GM21381 (cell line): ENCODE measurements at regions not wholly inside any gene's neighbourhood (a gene's known extent, or its start where the extent isn't known, plus 50 kb on each side); places are given as distances from the start of the nearest gene placed in this dataset.
"Not testable (repeated sequence)": the region's sequence is repeated elsewhere in the genome, so short reads cannot be mapped to it uniquely, and the experiment has no call there.

Experiments
- ATAC-seq: cut with Tn5 transposase; IDR thresholded peaks from one replicate; pipeline ENCODE4 v1.9.1; 2021; ENCODE audit warnings: mild to moderate bottlenecking, moderate library complexity; ENCODE audit not compliant: unreplicated experiment

- ATAC-seq: not testable (repeated sequence)
These were observed 844.7 kb upstream of the ACVR2A start for GRCh38 chr2:147000151-147000550.

DNA sequence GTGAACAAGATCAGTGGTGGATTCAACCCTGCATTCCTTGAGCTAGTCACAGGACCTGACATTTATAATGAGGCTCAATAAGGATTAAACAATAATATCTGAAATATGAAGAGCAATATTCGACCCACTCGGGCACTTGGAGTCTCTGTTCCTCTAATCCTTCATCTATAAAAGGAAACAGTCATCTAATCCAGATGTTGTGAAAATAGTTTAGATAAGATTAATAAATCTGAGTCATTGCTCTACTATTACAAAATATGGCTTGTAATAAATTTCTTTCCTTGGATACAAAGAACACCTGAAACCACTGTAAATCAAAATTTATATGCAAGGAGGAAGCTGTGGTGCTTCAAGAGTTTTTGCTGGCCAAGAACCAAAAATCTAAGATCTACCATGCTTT lies 846.9 kb upstream of the ACVR2A start:
- ATAC-seq: no peak

DNA sequence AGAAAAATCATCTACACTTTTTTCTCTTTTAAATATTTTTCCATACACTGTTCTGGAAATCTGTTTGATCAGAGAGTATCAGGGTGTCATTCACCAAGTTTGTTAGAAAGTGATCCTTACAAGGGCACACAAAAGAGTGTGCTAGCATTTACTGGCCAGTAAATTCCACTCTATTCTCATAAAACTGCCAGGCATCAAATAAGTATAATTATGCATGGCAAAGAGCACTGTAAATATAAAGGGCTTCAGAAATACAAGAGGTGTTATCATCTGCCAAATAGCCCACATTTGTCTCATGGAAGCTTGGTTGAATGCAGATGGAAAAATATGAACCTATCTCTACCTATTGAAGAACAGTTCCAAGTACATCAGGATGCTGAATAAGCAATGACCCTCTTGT lies 847.3 kb upstream of the ACVR2A start:
- ATAC-seq: no peak

DNA sequence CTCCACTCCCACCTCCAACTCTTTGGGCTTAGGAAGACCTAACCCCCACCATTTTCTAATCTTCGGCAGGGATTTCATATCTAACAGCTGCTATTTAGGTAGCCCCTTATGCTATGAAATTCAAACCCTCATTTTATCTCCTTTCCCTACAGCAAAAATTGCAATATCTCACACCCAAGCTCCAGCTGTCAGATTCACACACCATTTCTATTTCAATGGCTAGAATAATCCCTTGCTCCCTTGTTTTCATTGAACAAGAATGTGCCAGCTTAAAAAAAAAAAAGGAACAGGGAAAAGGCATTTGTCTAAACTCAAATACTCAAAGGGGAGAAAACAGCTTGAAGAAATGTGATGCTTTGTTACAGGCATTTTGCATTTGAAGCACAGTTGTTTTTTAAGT lies 850.6 kb upstream of the ACVR2A start:
- ATAC-seq: no peak

DNA sequence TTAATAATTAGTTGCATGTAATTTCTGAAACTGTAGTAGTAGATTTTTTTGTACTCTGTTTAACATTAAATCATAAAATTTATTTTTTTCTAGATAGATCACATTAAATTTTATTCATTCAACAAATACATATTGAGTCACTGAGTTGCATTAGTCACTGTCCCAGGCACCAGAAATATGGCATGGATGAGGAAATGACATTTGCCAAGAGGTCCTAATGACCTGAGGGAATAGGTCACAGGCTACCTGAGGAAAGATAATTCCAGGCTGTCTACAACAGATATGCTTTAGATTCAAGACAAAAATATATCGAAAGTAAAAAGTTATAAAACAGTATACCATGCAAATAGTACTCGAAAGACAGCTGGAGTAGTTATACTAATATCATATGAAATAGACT lies 852.4 kb upstream of the ACVR2A start:
- ATAC-seq: no peak

DNA sequence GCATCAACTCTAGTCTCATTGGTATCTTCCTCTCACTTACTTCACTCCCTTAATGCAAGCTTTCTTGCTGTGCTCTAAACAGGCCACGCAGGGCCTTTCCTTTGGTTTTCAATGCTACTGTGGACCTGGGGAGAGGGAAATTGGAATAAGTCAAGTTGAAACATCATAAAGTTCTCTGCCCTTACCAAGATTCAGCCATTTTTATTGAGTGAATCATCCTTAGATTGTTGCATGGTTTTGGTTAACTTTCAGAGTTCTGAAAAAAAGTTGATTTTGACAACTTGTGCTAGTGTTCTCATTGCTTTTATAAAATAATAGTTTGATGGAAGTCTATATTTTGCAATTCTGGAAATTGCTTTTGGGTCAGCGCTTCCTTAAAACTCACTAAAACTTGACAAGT lies 852.8 kb upstream of the ACVR2A start:
- ATAC-seq: no peak

GRCh38 chr2:146990311-146991054 lies 854.3 kb upstream of the ACVR2A start:
- no peak for ATAC-seq

DNA sequence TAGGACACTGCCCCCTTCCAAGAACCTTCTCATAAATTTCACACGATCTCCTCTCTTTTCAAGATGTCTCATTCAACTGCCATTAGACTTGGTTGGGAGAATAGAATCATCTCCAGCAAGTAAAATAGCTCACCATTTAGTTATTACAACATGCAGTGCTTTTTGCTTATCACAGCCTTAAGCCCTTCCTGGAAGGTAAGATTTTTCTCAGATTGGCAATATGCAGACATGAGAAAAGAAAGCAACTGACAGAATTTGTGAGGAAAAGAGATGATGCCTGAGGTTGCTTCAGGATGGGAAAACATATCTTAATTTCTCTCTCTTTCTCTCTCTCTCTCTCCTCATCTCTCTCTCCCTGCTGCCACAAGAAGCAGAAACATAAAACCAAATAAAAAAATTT lies 855.1 kb upstream of the ACVR2A start:
- ATAC-seq: no peak

- no peak for ATAC-seq
These were observed 856.8 kb upstream of the ACVR2A start for GRCh38 chr2:146987996-146988395.

DNA sequence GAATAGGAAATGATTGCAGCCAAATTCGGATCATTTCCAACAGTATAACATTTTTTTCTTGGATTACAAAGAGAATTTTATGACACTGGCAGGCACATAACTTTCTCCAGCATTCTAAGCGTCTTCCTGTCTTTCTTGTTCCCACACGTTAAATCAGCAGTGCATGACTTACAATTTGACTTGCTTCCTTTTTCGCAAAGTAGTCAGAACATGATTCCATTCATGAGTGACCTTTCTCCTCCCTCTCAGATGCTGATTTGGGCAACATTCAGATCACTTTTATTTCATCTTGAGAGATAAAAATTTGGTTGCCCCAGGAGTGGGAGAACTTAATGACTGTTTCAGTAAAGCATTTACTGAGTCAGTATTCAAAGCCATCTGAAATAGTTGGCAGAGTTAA lies 858.7 kb upstream of the ACVR2A start:
- ATAC-seq: no peak

DNA sequence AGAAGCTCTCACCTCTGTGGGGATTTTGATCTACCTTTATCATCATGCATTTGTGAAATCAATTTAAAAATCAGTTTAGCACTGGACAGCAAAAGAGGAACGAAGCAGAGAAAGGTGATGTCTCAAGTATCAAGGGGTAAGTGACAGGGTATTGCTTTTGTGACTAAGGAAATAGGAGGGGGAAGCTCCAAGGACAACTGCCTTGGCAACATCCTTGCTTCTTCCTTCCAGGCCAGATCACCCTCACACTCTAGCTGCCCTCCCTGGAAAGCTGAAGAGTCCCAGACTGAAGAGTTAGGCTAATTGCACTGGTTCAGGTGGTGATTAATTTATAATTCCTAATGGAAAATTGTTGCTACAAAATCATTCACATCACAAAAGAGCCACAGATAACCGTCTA lies 859.1 kb upstream of the ACVR2A start:
- ATAC-seq: no peak

DNA sequence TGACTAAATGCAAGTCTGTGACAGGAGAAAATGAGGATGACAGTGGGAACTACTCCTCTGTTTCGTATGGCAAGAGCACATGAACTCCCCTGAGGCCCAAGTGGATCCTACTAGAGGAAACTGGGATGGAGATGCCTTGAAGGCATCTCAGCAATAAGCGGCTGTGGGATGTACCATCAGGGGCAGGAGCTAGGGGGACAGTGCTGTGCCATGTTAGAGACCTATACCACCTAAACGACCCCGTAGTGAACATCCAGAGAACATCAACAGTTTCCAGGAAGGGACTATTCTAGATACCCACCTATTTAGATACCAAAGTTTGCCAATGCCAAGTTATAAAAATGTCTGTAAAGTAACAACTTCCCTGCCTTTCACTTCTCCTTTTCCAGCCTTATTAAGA lies 860.8 kb upstream of the ACVR2A start:
- ATAC-seq: no peak

- no peak for ATAC-seq
These were observed 862.4 kb upstream of the ACVR2A start for GRCh38 chr2:146982393-146982846.

- no peak for ATAC-seq
These were observed 862.9 kb upstream of the ACVR2A start for GRCh38 chr2:146981921-146982320.

DNA sequence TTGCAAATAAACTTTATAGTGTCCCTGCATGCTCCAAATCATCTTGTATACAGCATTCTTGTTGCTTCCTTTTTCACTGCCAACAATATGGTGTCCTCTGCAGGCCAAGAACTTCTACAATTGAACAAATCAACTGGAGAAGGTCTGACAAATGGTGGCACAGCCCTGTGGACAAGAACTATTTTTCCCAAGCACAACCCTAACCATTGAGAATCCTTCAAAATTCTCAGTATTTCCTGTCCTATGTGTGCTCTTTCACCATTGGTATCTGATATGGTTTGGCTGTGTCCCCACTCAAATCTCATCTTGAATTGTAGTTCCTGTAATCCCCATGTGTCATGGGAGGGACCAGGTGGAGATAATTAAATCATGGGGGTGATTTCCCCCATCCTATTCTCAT lies 865.1 kb upstream of the ACVR2A start:
- ATAC-seq: no peak

DNA sequence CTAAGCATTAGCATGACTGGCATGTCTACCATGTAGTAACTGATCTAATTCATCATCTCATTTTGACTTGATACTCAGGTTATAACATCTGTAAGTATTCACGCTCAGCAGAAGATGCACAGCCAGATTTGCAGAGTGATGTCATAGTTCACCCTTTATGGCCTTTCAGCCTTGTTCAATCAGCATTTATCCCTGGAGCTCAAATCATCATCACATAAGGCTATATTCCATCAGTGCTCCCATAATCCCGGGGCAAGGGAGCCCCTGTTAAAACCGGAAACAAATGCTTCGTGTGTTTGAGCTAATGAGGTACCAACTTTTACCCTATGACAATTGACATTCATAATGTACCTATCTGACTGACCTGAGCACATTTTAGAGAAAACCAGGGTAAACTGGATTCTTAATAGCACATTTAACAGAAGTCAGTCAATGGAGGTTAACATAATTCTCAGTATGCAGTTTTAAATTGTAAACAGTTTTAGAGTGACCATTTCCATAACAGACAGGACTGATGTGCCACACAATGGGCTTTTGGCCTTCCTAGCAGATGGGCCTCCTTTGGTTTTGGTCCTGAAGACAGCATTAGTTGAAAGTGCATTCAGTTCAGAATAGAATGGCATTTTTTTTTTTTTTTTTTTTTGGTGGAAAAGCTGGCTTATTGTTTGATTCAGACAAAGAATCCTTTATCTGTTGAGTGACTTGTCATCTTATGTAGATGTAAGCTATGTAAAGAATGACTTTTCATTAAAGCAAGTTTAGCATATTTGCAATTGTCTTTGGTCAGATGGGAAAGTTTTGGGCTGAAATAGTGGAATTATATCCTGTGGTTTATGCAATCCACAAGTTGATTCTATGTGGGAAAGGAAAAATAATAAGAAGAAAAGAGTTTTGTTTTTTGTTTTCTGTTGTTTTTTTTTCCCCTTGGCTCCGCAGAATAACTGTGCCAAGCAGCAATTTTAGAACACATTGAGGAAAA lies 866.0 kb upstream of the ACVR2A start:
- ATAC-seq: no peak

DNA sequence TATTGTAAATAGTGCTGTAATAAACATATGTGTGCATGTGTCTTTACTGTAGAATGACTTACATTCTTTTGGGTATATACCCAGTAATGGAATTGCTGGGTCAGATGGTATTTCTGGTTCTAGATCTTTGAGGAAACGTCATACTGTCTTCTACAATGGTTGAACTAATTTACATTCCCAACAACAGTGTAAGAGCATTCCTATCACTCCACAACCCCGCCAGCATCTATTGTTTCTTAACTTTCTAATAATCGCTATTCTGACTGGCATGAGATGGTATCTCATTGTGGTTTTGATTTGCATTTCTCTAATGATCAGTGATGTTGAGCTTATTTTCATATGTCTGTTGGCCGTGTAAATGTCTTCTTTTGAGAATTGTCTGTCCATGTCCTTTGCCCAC lies 873.8 kb upstream of the ACVR2A start:
- not testable (repeated sequence) for ATAC-seq

- not testable (repeated sequence) for ATAC-seq
These were observed 875.1 kb upstream of the ACVR2A start for GRCh38 chr2:146969703-146970102.

GRCh38 chr2:146964494-146964893 lies 880.3 kb upstream of the ACVR2A start:
- no peak for ATAC-seq

DNA sequence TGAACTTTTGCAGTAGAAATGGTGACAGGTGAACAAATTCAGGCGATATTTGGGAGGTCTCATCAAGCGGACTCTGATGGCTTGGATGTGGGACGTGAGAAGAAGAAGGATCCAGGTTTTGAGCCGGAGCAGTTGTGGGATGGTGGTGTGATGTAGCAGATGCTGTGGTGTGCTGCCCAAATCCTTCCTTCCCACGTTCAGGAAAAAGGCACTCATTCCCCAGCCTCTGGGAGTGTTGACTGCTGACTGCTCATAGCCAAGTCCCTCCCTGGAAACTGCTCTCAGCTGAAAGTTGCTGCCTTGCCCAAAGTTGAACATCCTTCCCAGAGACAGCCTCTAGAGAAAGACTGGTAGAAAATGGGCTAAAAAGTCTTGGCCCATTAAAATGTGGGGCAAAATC lies 890.3 kb upstream of the ACVR2A start:
- ATAC-seq: no peak

- no peak for ATAC-seq
These were observed 892.1 kb upstream of the ACVR2A start for GRCh38 chr2:146952696-146953095.

- ATAC-seq: no peak
These were observed 893.9 kb upstream of the ACVR2A start for GRCh38 chr2:146950911-146951310.
